Trophoblast cell (in vitro differentiated cells and primary cell): ENCODE measurements at regions not wholly inside any gene's neighbourhood (a gene's known extent, or its start where the extent isn't known, plus 50 kb on each side); places are given as distances from the start of the nearest gene placed in this dataset.
"Not testable (repeated sequence)": the region's sequence is repeated elsewhere in the genome, so short reads cannot be mapped to it uniquely, and the experiment has no call there.

ENCODE experiments used
- DNase-seq, 2 donors: peaks; one replicate each; pipeline ENCODE4 v3.0.0-alpha.2; 2016
- H2AFZ ChIP-seq: 2 replicates; pipeline ENCODE4 v1.6.1; 2013; ENCODE audit warnings: low read length, moderate library complexity, mild to moderate bottlenecking; ENCODE audit not compliant: insufficient read depth, poor library complexity
- H2AK5ac ChIP-seq: 2 replicates; pipeline ENCODE4 v1.6.1; 2013; ENCODE audit warnings: mild to moderate bottlenecking, low read length
- H2BK120ac ChIP-seq: 2 replicates; pipeline ENCODE4 v1.6.1; 2013; ENCODE audit warnings: low read length, mild to moderate bottlenecking, moderate library complexity; ENCODE audit not compliant: insufficient read depth, poor library complexity
- H2BK12ac ChIP-seq: 2 replicates; pipeline ENCODE4 v1.6.1; 2013; ENCODE audit warnings: mild to moderate bottlenecking, low read length, moderate library complexity
- H2BK5ac ChIP-seq: 2 replicates; pipeline ENCODE4 v1.6.1; 2013; ENCODE audit warnings: low read length, low read depth, moderate library complexity, mild to moderate bottlenecking; ENCODE audit not compliant: poor library complexity
- H3K14ac ChIP-seq: 2 replicates; pipeline ENCODE4 v1.6.1; 2013; ENCODE audit warnings: mild to moderate bottlenecking, low read length
- H3K18ac ChIP-seq: 2 replicates; pipeline ENCODE4 v1.6.1; 2013; ENCODE audit warnings: mild to moderate bottlenecking, low read length
- H3K23ac ChIP-seq: 2 replicates; pipeline ENCODE4 v1.6.1; 2013; ENCODE audit warnings: low read length
- H3K27ac ChIP-seq: 2 replicates; pipeline ENCODE4 v1.5.1; 2013; ENCODE audit warnings: low read depth, mild to moderate bottlenecking, inconsistent platforms, low read length, moderate library complexity
- H3K27me3 ChIP-seq: 2 replicates; pipeline ENCODE4 v1.6.1; 2013; ENCODE audit warnings: inconsistent platforms, mild to moderate bottlenecking, low read length, moderate library complexity; ENCODE audit not compliant: insufficient read depth
- H3K36me3 ChIP-seq, 2 experiments: 1 replicate in 1 of 2; 2 replicates in 1 of 2; pipeline ENCODE4 v1.6.1; 2013; ENCODE audit warnings: low read length in 2 of 2, mild to moderate bottlenecking in 2 of 2, moderate library complexity in 1 of 2; ENCODE audit not compliant: insufficient read depth in 2 of 2, control insufficient read depth in 1 of 2
- H3K4ac ChIP-seq: 2 replicates; pipeline ENCODE4 v1.6.1; 2013; ENCODE audit warnings: low read depth, mild to moderate bottlenecking, low read length, moderate library complexity
- H3K4me1 ChIP-seq, 2 experiments: 1 replicate in 1 of 2; 2 replicates in 1 of 2; pipeline ENCODE4 v1.6.1; 2013; ENCODE audit warnings: low read length in 2 of 2, mild to moderate bottlenecking in 2 of 2, moderate library complexity in 1 of 2; ENCODE audit not compliant: insufficient read depth in 2 of 2, control insufficient read depth in 1 of 2
- H3K4me2 ChIP-seq: 2 replicates; pipeline ENCODE4 v1.6.1; 2013; ENCODE audit warnings: inconsistent platforms, mild to moderate bottlenecking, low read length, moderate library complexity
- H3K4me3 ChIP-seq: 2 replicates; pipeline ENCODE4 v1.5.1; 2013; ENCODE audit warnings: mild to moderate bottlenecking, low read depth, low read length, inconsistent platforms
- H3K79me1 ChIP-seq: one replicate; pipeline ENCODE4 v1.6.1; 2013; ENCODE audit warnings: low read length
- H3K79me2 ChIP-seq: 2 replicates; pipeline ENCODE4 v1.6.1; 2013; ENCODE audit warnings: low read length, mild to moderate bottlenecking; ENCODE audit not compliant: control insufficient read depth, insufficient read depth, poor library complexity
- H3K9ac ChIP-seq: 2 replicates; pipeline ENCODE4 v1.6.1; 2013; ENCODE audit warnings: mild to moderate bottlenecking, low read length
- H3K9me3 ChIP-seq: 2 replicates; pipeline ENCODE4 v1.6.1; 2013; ENCODE audit warnings: low read depth, mild to moderate bottlenecking, control low read depth, inconsistent platforms, low read length; ENCODE audit not compliant: insufficient read depth
- H4K12ac ChIP-seq: 2 replicates; pipeline ENCODE4 v1.6.1; 2013; ENCODE audit warnings: low read depth, mild to moderate bottlenecking, low read length, moderate library complexity
- H4K8ac ChIP-seq: 2 replicates; pipeline ENCODE4 v1.6.1; 2013; ENCODE audit warnings: low read depth, mild to moderate bottlenecking, low read length, moderate library complexity
- H4K91ac ChIP-seq: one replicate; pipeline ENCODE4 v1.6.1; 2013; ENCODE audit warnings: low read depth, mild to moderate bottlenecking, low read length, moderate library complexity
- WGBS: extraction: QIAGEN DNeasy Blood & Tissue Kit; methylation state at CpG from one replicate; pipeline ENCODE4 v1.1.7; 2013; ENCODE audit warnings: missing lambda C conversion rate; ENCODE audit not compliant: insufficient read length, insufficient coverage; ENCODE audit errors: extremely low coverage; 5-methylcytosine and 5-hydroxymethylcytosine counted together

GRCh38 chr5:177845906-177846305 lies 63.2 kb upstream of the FAM153A start:
- H4K91ac ChIP-seq, H2AFZ ChIP-seq, H3K4ac ChIP-seq, H3K9ac ChIP-seq, H3K4me1 ChIP-seq, H3K27ac ChIP-seq, H3K9me3 ChIP-seq, H3K4me3 ChIP-seq, H4K12ac ChIP-seq, H3K18ac ChIP-seq, H2AK5ac ChIP-seq, H3K4me2 ChIP-seq, H2BK120ac ChIP-seq, H3K14ac ChIP-seq, H3K79me1 ChIP-seq, H4K8ac ChIP-seq, H3K79me2 ChIP-seq, H2BK5ac ChIP-seq, H3K27me3 ChIP-seq, DNase-seq, H3K36me3 ChIP-seq, H3K23ac ChIP-seq, H2BK12ac ChIP-seq: not testable (repeated sequence)
- WGBS, result no CpG with 5 or more reads among the region's 4 CpGs

- H2BK120ac ChIP-seq, H3K18ac ChIP-seq, DNase-seq, H4K12ac ChIP-seq, H2AFZ ChIP-seq, H4K91ac ChIP-seq, H4K8ac ChIP-seq, H3K27me3 ChIP-seq, H2AK5ac ChIP-seq, H3K27ac ChIP-seq, H3K4me3 ChIP-seq, H3K23ac ChIP-seq, H3K14ac ChIP-seq, H2BK5ac ChIP-seq, H3K4me1 ChIP-seq, H3K79me2 ChIP-seq, H3K36me3 ChIP-seq, H2BK12ac ChIP-seq, H3K9me3 ChIP-seq, H3K9ac ChIP-seq, H3K79me1 ChIP-seq, H3K4ac ChIP-seq, H3K4me2 ChIP-seq: not testable (repeated sequence)
- no CpG with 5 or more reads among the region's 5 CpGs for WGBS
Measured at GRCh38 chr5:177836191-177836590, 53.5 kb upstream of the FAM153A start.
